Uterus (tissue), 3 donors: ENCODE measurements at regions not wholly inside any gene's neighbourhood (a gene's known extent, or its start where the extent isn't known, plus 50 kb on each side); places are given as distances from the start of the nearest gene placed in this dataset.

Source experiments
- DNase-seq, 2 donors: peaks; one replicate each; pipeline ENCODE4 v3.0.0-alpha.2; 2019 to 2020
- H3K27ac ChIP-seq, 2 donors: fragments of 200-600 bp; sonication (generic); 1 replicate in 1 of 2; 2 replicates in 1 of 2; pipeline ENCODE4 v1.5.1; 2016 to 2018
- H3K27me3 ChIP-seq, 2 donors: fragments of 200-600 bp; sonication (generic); one replicate each; pipeline ENCODE4 v1.5.1; 2018 to 2019; ENCODE audit warnings: control low read depth in 1 of 2
- H3K36me3 ChIP-seq, 2 donors: fragments of 200-600 bp; sonication (generic); one replicate each; pipeline ENCODE4 v1.5.1; 2019; ENCODE audit warnings: control low read depth in 1 of 2
- H3K4me1 ChIP-seq, 2 donors: fragments of 200-600 bp; sonication (generic); one replicate each; pipeline ENCODE4 v1.5.1; 2018 to 2019; ENCODE audit warnings: control low read depth in 1 of 2
- H3K4me3 ChIP-seq, 2 donors: fragments of 200-600 bp; sonication (generic); 1 replicate in 1 of 2; 2 replicates in 1 of 2; pipeline ENCODE4 v1.5.1; 2018 to 2019; ENCODE audit warnings: mild to moderate bottlenecking in 1 of 2
- H3K9me3 ChIP-seq, 2 donors: fragments of 200-600 bp; sonication (generic); one replicate each; pipeline ENCODE4 v1.5.1; 2019; ENCODE audit warnings: control low read depth in 1 of 2
- POLR2A ChIP-seq, 2 donors: fragments of 450-650 bp; IDR thresholded peaks; one replicate each; pipeline ENCODE4 v1.6.1; 2016; ENCODE audit warnings: antibody characterized with exemption in 2 of 2, mild to moderate bottlenecking in 1 of 2, moderate library complexity in 1 of 2
- intact Hi-C: fragments of 100-400 bp; cut with DNase I; formaldehyde crosslinking; loops from one replicate; pipeline ENCODE4 v1.15.1; 2023; ENCODE audit warnings: low total_unique reads
- TF ChIP-seq, protein P1 (sequence below), 4 experiments: fragments of 200-600 bp in 2 of 4; fragments of 450-650 bp in 2 of 4; sonication (generic) in 2 of 4; IDR thresholded peaks; one replicate each; pipeline ENCODE4 v1.5.1; 2016 to 2019; ENCODE audit warnings: antibody characterized with exemption in 4 of 4, mild to moderate bottlenecking in 2 of 4, moderate library complexity in 1 of 4
- donor health status: DM: yes; HTN: yes; CAD: no.

DNA sequence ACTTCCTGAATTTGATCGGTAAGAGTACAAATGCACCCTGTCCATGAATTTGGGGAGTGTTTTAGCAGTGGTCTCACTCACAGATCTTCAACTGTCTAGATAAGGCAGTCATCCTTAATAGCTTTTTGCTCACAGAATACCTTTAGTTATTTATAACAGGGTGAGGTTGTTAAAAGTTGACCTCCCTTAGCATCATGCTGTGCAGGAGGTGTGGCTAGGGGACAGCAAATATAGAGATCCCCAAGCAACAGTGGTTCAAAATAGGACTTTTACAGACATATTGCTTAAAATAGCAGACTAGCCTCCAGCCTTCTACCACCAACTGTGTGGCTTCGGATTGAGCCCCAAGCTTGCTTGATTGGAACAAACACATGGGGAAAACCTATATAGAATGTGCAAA is 724.4 kb downstream of the TLE1 start:
- DNase-seq, result no peak
- no peaks in the 10 kb centered on the region for H3K36me3 ChIP-seq
- H3K4me1 ChIP-seq, result no peaks in the 10 kb centered on the region
- no peaks in the 10 kb centered on the region for H3K9me3 ChIP-seq
- no peak overlapping the region for H3K27ac ChIP-seq
- no peaks in the 10 kb centered on the region for H3K27me3 ChIP-seq
- TF ChIP-seq POLR2A (IDR thresholded peaks at IDR 0.05), result no peak
- TF ChIP-seq, protein P1, sequence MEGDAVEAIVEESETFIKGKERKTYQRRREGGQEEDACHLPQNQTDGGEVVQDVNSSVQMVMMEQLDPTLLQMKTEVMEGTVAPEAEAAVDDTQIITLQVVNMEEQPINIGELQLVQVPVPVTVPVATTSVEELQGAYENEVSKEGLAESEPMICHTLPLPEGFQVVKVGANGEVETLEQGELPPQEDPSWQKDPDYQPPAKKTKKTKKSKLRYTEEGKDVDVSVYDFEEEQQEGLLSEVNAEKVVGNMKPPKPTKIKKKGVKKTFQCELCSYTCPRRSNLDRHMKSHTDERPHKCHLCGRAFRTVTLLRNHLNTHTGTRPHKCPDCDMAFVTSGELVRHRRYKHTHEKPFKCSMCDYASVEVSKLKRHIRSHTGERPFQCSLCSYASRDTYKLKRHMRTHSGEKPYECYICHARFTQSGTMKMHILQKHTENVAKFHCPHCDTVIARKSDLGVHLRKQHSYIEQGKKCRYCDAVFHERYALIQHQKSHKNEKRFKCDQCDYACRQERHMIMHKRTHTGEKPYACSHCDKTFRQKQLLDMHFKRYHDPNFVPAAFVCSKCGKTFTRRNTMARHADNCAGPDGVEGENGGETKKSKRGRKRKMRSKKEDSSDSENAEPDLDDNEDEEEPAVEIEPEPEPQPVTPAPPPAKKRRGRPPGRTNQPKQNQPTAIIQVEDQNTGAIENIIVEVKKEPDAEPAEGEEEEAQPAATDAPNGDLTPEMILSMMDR (IDR thresholded peaks at IDR 0.05), result no peak
- H3K4me3 ChIP-seq, result no peak overlapping the region
- intact Hi-C loops, result loop anchor here (10.0 kb wide), 1 partner anchor 60 kb away; no protein-coding TSS in a partner anchor

DNA sequence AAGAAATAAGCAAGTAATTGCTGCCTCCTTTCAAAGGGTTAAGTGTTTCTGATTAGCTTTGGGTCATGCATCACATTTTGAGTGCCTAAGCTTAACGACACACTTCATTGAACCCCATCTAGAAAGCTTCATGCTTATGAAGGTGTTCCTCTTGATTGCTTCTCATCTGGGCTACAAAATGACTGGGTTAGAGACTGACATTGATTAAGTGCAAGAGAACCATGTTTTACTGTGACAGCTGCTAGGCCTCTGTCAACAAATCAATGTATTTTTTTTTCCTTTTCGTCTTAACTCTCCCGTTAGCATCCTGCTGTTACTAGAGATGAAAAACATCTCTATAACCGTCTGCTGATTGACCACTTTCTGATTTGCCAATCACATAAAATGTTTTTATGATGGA is 725.0 kb downstream of the TLE1 start:
- no peaks in the 10 kb centered on the region for H3K27me3 ChIP-seq
- H3K4me1 ChIP-seq, result no peaks in the 10 kb centered on the region
- no peaks in the 10 kb centered on the region for H3K9me3 ChIP-seq
- TF ChIP-seq, protein P1 (IDR thresholded peaks at IDR 0.05), result no peak
- TF ChIP-seq POLR2A (IDR thresholded peaks at IDR 0.05), result no peak
- no peak overlapping the region for H3K4me3 ChIP-seq
- no peak overlapping the region for H3K27ac ChIP-seq
- H3K36me3 ChIP-seq, result no peaks in the 10 kb centered on the region
- intact Hi-C loops, result loop anchor here (10.0 kb wide), 1 partner anchor 60 kb away; no protein-coding TSS in a partner anchor
- no peak for DNase-seq

DNA sequence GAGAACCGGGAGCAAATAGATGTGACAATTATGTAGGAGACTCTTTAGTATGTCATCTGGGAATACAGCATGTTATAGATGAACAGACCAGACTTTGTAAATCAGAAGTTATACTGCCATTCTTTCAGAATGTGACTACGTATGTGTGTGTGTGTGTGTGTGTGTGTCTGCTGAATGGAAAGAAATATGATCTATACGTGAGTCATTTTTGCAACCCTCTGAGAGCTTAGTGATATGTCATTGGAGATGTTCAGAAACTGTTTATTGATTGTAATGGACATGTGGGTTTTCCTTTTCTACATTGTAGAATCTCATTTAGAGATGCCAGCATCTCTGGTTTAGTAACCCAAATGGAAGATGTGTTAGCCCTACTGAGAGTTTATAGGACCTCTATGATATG is 731.5 kb downstream of the TLE1 start:
- Histone ChIP-seq H3K4me3 (no peak overlapping the region), H3K36me3 (no peaks in the 10 kb centered on the region), H3K4me1 (no peaks in the 10 kb centered on the region), H3K27ac (no peak overlapping the region), H3K9me3 (no peaks in the 10 kb centered on the region), H3K27me3 (no peaks in the 10 kb centered on the region)
- intact Hi-C loops, result no loop called here
- TF ChIP-seq, protein P1 (IDR thresholded peaks at IDR 0.05), result no peak
- TF ChIP-seq POLR2A (IDR thresholded peaks at IDR 0.05), result no peak
- no peak for DNase-seq

DNA sequence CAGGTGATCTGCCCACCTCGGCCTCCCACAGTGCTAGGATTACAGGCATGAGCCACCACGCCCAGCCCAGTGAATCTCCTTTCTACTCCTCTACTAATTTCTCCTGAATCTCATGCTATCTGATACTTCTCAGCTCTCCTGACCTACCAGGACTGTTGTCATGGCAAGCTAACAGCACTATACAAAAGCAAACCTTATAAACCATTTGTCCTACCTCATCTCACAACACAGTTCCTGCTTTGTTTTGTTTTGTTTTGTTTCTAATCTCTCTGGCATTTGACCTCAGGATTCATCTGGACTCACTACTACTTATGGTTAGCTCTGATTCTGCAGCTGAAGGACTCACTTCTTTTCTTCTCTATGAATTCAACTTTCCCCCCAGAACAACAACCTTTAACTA is 734.8 kb downstream of the TLE1 start:
- H3K9me3 ChIP-seq, result no peaks in the 10 kb centered on the region
- H3K4me1 ChIP-seq, result no peaks in the 10 kb centered on the region
- H3K27me3 ChIP-seq, result no peaks in the 10 kb centered on the region
- H3K36me3 ChIP-seq, result no peaks in the 10 kb centered on the region
- intact Hi-C loops, result no loop called here
- TF ChIP-seq, protein P1 (IDR thresholded peaks at IDR 0.05), result no peak
- no peak for TF ChIP-seq POLR2A (IDR thresholded peaks at IDR 0.05)
- H3K4me3 ChIP-seq, result no peak overlapping the region
- DNase-seq, result no peak
- no peak overlapping the region for H3K27ac ChIP-seq

DNA sequence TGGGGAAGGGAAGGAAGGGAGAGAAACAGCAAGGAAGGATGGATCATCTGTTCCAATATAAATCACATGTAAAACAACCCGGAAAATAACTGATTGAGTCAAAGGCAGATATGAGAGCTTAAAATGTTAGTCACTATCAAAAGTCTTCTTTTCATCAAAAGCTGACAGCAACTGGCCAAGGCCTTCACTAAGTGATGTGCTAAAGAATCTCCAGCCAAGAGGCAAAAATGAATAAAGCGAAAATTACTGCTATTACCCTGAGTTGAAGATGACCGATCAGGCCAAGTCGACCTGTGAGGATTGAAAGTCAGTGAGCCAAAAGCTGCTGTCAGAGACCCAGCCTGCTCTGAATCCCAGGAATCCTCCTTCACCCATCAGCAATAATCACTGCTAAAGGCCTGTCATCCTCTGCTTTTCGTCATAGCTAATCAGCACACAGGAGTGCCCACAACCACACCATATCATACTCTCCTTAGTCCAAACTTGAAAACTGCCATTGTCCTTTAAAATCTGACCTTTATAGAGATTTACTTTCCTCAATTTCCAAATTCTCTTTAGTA is 736.9 kb downstream of the TLE1 start:
- no peaks in the 10 kb centered on the region for H3K27me3 ChIP-seq
- no peaks in the 10 kb centered on the region for H3K36me3 ChIP-seq
- intact Hi-C loops, result no loop called here
- H3K9me3 ChIP-seq, result no peaks in the 10 kb centered on the region
- TF ChIP-seq, protein P1 (IDR thresholded peaks at IDR 0.05), result no peak
- H3K4me3 ChIP-seq, result no peak overlapping the region
- peaks cover 0 to 3% of the 10 kb centered on the region in 2 donors for H3K4me1 ChIP-seq
- DNase-seq, result peak; percentile 32 to 45
- H3K27ac ChIP-seq, result peak overlapping the region; percentile 43 to 55
